RWPE2 (cell line): ENCODE measurements at regions not wholly inside any gene's neighbourhood (a gene's known extent, or its start where the extent isn't known, plus 50 kb on each side); places are given as distances from the start of the nearest gene placed in this dataset.
"Not testable (repeated sequence)": the region's sequence is repeated elsewhere in the genome, so short reads cannot be mapped to it uniquely, and the experiment has no call there.

Experiments
- ATAC-seq: fragments of 200-7000 bp; cut with Tn5 transposase; 3 replicates; pipeline ENCODE4 v1.9.1; 2021; ENCODE audit warnings: low read depth
- DNase-seq: peaks from one replicate; pipeline ENCODE4 v3.0.0-alpha.2; 2020; ENCODE audit warnings: low spot score
- H3K27ac ChIP-seq: fragments of 450-650 bp; 2 replicates; pipeline ENCODE4 v1.5.1; 2017; ENCODE audit warnings: mild to moderate bottlenecking; ENCODE audit not compliant: poor library complexity, severe bottlenecking
- H3K27me3 ChIP-seq: fragments of 250-450 bp; sonication (Bioruptor Pico); 2 replicates; pipeline ENCODE4 v1.5.1; 2021; ENCODE audit warnings: mild to moderate bottlenecking, moderate library complexity; ENCODE audit not compliant: insufficient read depth, poor library complexity, severe bottlenecking
- H3K36me3 ChIP-seq: fragments of 250-450 bp; sonication (Bioruptor Pico); 2 replicates; pipeline ENCODE4 v1.5.1; 2020; ENCODE audit warnings: low read depth, mild to moderate bottlenecking, moderate library complexity
- H3K4me1 ChIP-seq: fragments of 250-450 bp; sonication (Bioruptor Pico); 2 replicates; pipeline ENCODE4 v1.5.1; 2021; ENCODE audit warnings: mild to moderate bottlenecking, moderate library complexity; ENCODE audit not compliant: insufficient read depth, poor library complexity, severe bottlenecking
- H3K4me3 ChIP-seq: fragments of 250-450 bp; sonication (Bioruptor Pico); 2 replicates; pipeline ENCODE4 v1.5.1; 2021; ENCODE audit warnings: mild to moderate bottlenecking, moderate library complexity; ENCODE audit not compliant: severe bottlenecking
- H3K9me3 ChIP-seq: fragments of 250-450 bp; sonication (Bioruptor Pico); 2 replicates; pipeline ENCODE4 v1.5.1; 2021; ENCODE audit warnings: mild to moderate bottlenecking, moderate library complexity; ENCODE audit not compliant: severe bottlenecking
- CTCF ChIP-seq: fragments of 450-650 bp; IDR thresholded peaks from one replicate; pipeline ENCODE4 v1.5.1; 2017; ENCODE audit warnings: mild to moderate bottlenecking, moderate library complexity; ENCODE audit not compliant: poor library complexity, severe bottlenecking

- peak overlapping the region; percentile 40 for H3K27ac ChIP-seq
- H3K27me3 ChIP-seq = no peaks in the 10 kb centered on the region
- no peaks in the 10 kb centered on the region for H3K9me3 ChIP-seq
- peak; percentile 61; the same call in 1 of the 3 replicates for ATAC-seq
- H3K4me1 ChIP-seq = peaks cover 20% of the 10 kb centered on the region
- no peak overlapping the region for H3K4me3 ChIP-seq
- H3K36me3 ChIP-seq = no peaks in the 10 kb centered on the region
- no peak for DNase-seq
- no peak for TF ChIP-seq CTCF
These were observed 76.8 kb upstream of the IVNS1ABP start for GRCh38 chr1:185393815-185394214.

- DNase-seq (no peak), ATAC-seq (0 out of 3 replicates have a peak, but pooled peaks have one; percentile 42)
- Histone ChIP-seq H3K4me3 (no peak overlapping the region), H3K27ac (peak overlapping the region; percentile 40), H3K9me3 (no peaks in the 10 kb centered on the region), H3K27me3 (no peaks in the 10 kb centered on the region), H3K4me1 (peaks cover 20% of the 10 kb centered on the region), H3K36me3 (no peaks in the 10 kb centered on the region)
- no peak for TF ChIP-seq CTCF
These were observed 76.2 kb upstream of the IVNS1ABP start for GRCh38 chr1:185393205-185393604.

GRCh38 chr1:185388815-185389214 lies 71.8 kb upstream of the IVNS1ABP start:
- Histone ChIP-seq H3K4me3 (no peak overlapping the region), H3K27me3 (no peaks in the 10 kb centered on the region), H3K27ac (no peak overlapping the region), H3K4me1 (peaks cover 10% of the 10 kb centered on the region), H3K9me3 (no peaks in the 10 kb centered on the region), H3K36me3 (no peaks in the 10 kb centered on the region)
- no peak for TF ChIP-seq CTCF
- ATAC-seq (no peak), DNase-seq (no peak)

GRCh38 chr1:185388346-185388745 lies 71.3 kb upstream of the IVNS1ABP start:
- H3K9me3 ChIP-seq = no peaks in the 10 kb centered on the region
- peaks cover 5% of the 10 kb centered on the region for H3K4me1 ChIP-seq
- H3K27me3 ChIP-seq = no peaks in the 10 kb centered on the region
- DNase-seq (no peak), ATAC-seq (no peak)
- no peak for TF ChIP-seq CTCF
- H3K36me3 ChIP-seq = no peaks in the 10 kb centered on the region
- H3K27ac ChIP-seq = no peak overlapping the region
- no peak overlapping the region for H3K4me3 ChIP-seq

GRCh38 chr1:185385991-185386390 lies 68.9 kb upstream of the IVNS1ABP start:
- no peaks in the 10 kb centered on the region for H3K27me3 ChIP-seq
- no peak for DNase-seq
- TF ChIP-seq CTCF = no peak
- no peak overlapping the region for H3K4me3 ChIP-seq
- ATAC-seq = no peak
- no peaks in the 10 kb centered on the region for H3K36me3 ChIP-seq
- no peaks in the 10 kb centered on the region for H3K4me1 ChIP-seq
- H3K27ac ChIP-seq = no peak overlapping the region
- H3K9me3 ChIP-seq = no peaks in the 10 kb centered on the region

GRCh38 chr1:185383805-185384204 lies 66.8 kb upstream of the IVNS1ABP start:
- ATAC-seq, H3K4me1 ChIP-seq: not testable (repeated sequence)

More at GRCh38 chr1:185383805-185384204, 66.8 kb upstream of the IVNS1ABP start:
- not testable (repeated sequence) for H3K27me3 ChIP-seq, H3K36me3 ChIP-seq, H3K27ac ChIP-seq, H3K9me3 ChIP-seq, H3K4me3 ChIP-seq, DNase-seq
